GM12864 (cell line): ENCODE measurements at regions not wholly inside any gene's neighbourhood (a gene's known extent, or its start where the extent isn't known, plus 50 kb on each side); places are given as distances from the start of the nearest gene placed in this dataset.

ENCODE experiments used
- DNase-seq: peaks from one replicate; pipeline ENCODE4 v3.0.0-alpha.2; 2011; ENCODE audit warnings: low read depth
- H3K4me3 ChIP-seq: 2 replicates; pipeline ENCODE4 v1.5.1; 2011; ENCODE audit warnings: mild to moderate bottlenecking, low read depth, low read length, control low read depth
- CTCF ChIP-seq: IDR thresholded peaks from 2 replicates; pipeline ENCODE4 v1.5.1; 2011; ENCODE audit warnings: low read depth, mild to moderate bottlenecking, moderate library complexity, low read length, control low read depth, inconsistent platforms; ENCODE audit errors: missing control alignments

- no peak for TF ChIP-seq CTCF
- H3K4me3 ChIP-seq, result no peak overlapping the region
- DNase-seq, result no peak
These were observed 1399.9 kb upstream of the B3GALT2 start for GRCh38 chr1:194586302-194586701.

- DNase-seq, result no peak
- TF ChIP-seq CTCF, result no peak
- no peak overlapping the region for H3K4me3 ChIP-seq
These were observed 1397.6 kb upstream of the B3GALT2 start for GRCh38 chr1:194584052-194584451.

DNA sequence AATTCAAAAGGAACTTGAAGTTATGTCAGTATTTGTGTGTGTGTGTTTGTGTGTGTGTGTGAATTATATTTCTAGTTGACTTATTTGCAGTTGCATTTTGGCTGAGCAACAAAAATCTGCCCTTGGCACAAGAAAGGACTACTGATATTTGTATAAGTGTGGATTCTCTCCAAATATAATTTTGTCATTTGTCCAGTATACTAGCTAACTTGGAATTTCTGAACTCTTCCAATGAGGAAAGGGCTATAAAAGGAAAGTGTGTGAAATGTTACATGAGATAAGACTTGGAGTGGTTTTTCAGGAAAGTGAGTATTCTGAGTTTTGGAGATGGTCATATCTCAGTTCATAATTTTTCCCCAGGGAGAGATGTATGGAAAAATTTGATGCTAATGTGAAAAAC lies 1384.1 kb upstream of the B3GALT2 start:
- TF ChIP-seq CTCF, result no peak
- no peak overlapping the region for H3K4me3 ChIP-seq
- no peak for DNase-seq

GRCh38 chr1:194568610-194569009 lies 1382.2 kb upstream of the B3GALT2 start:
- TF ChIP-seq CTCF, result no peak
- no peak overlapping the region for H3K4me3 ChIP-seq
- no peak for DNase-seq

DNA sequence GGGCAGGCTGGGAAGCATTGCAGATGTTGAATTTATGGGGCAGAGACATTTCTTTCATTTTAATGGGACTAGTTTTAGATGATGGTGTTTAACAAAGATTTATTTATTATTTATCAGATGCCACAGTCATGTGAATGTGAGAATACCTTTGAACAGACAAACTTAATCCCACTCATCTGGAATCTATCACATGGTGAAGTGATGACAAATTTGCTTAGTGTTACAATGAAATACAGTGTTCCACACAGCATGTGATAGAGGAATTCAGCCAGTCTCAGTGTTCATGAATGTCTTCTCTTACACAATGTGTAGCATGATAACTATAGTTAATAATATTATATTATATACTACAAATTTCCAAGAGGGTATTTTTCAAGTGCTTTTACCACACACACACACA lies 1361.7 kb upstream of the B3GALT2 start:
- no peak for DNase-seq
- TF ChIP-seq CTCF, result no peak
- no peak overlapping the region for H3K4me3 ChIP-seq

- DNase-seq, result no peak
- H3K4me3 ChIP-seq, result no peak overlapping the region
- TF ChIP-seq CTCF, result no peak
These were observed 1357.6 kb upstream of the B3GALT2 start for GRCh38 chr1:194544012-194544411.

GRCh38 chr1:194538453-194538852 lies 1352.0 kb upstream of the B3GALT2 start:
- H3K4me3 ChIP-seq, result no peak overlapping the region
- TF ChIP-seq CTCF, result no peak
- no peak for DNase-seq
